ENCODE measurements at regions not wholly inside any gene's neighbourhood (a gene's known extent, or its start where the extent isn't known, plus 50 kb on each side); places are given as distances from the start of the nearest gene placed in this dataset.

GRCh38 chr3:163513149-163513657 lies 1565.1 kb downstream of the SI start:
- no TSS peak for BruUV-seq (replicated peaks)
- H3K4me2 ChIP-seq (ENCODE audit: insufficient read depth, low read length) = no peak overlapping the region
- no peaks in the 10 kb centered on the region for H3K9me1 ChIP-seq (replicated peaks; ENCODE audit: control insufficient read depth, extremely low read depth, insufficient read depth, low read length)
- ChIA-PET POLR2A (no interaction called here), CTCF (no interaction called here)
- H3K4me1 ChIP-seq (ENCODE audit: control insufficient read depth, extremely low read depth, insufficient read depth, low read length) = no peaks in the 10 kb centered on the region
- no peaks in the 10 kb centered on the region for H3K36me3 ChIP-seq (ENCODE audit: control insufficient read depth in 2 of 2, extremely low read depth in 1 of 2, insufficient read depth in 2 of 2, low read length in 2 of 2)
- H3K79me2 ChIP-seq (ENCODE audit: control insufficient read depth, insufficient read depth, low read length) = no peaks in the 10 kb centered on the region
- H2AFZ ChIP-seq (ENCODE audit: low read depth, low read length) = no peak overlapping the region
- no peak overlapping the region for H3K9ac ChIP-seq (replicated peaks; ENCODE audit: extremely low read depth, insufficient read depth, low read length)
- dilution Hi-C loops (cut with MboI; ENCODE audit: extremely low pct_ligation_motif_present, low sequenced_read_pairs) = no loop called here
- no peaks in the 10 kb centered on the region for H4K20me1 ChIP-seq (replicated peaks; ENCODE audit: control insufficient read depth, extremely low read depth, insufficient read depth, low read length)
- FAIRE-seq = no peak
- no peaks in the 10 kb centered on the region for H3K27me3 ChIP-seq (ENCODE audit: control insufficient read depth in 2 of 2, insufficient read depth in 2 of 2, low read length in 2 of 2)
- H3K4me3 ChIP-seq (replicated peaks in 1 of 3; ENCODE audit: insufficient read depth in 1 of 3, low read depth in 1 of 3, low read length in 3 of 3) = no peak overlapping the region
- intact Hi-C loops (cut with micrococcal nuclease) = no loop called here
- no peak for DNase-seq (ENCODE audit: low read depth, low spot score)
- TF ChIP-seq GATA2 (IDR thresholded peaks at IDR 0.05; ENCODE audit: insufficient read depth, insufficient read length, low read depth, low read length) = no peak
- peaks cover 5% of the 10 kb centered on the region for H3K9me3 ChIP-seq (replicated peaks; ENCODE audit: control insufficient read depth, insufficient read depth, low read length)
- H3K27ac ChIP-seq (ENCODE audit: insufficient read depth, low read depth, low read length) = no peak overlapping the region

- Histone ChIP-seq H3K36me3 (ENCODE audit: control insufficient read depth in 2 of 2, extremely low read depth in 1 of 2, insufficient read depth in 2 of 2, low read length in 2 of 2) (no peaks in the 10 kb centered on the region), H4K20me1 (replicated peaks; ENCODE audit: control insufficient read depth, extremely low read depth, insufficient read depth, low read length) (no peaks in the 10 kb centered on the region), H3K9me1 (replicated peaks; ENCODE audit: control insufficient read depth, extremely low read depth, insufficient read depth, low read length) (no peaks in the 10 kb centered on the region), H3K9me3 (replicated peaks; ENCODE audit: control insufficient read depth, insufficient read depth, low read length) (peaks cover under 1% of the 10 kb centered on the region), H3K27ac (ENCODE audit: insufficient read depth, low read depth, low read length) (no peak overlapping the region), H3K4me2 (ENCODE audit: insufficient read depth, low read length) (no peak overlapping the region), H3K9ac (replicated peaks; ENCODE audit: extremely low read depth, insufficient read depth, low read length) (no peak overlapping the region), H3K79me2 (ENCODE audit: control insufficient read depth, insufficient read depth, low read length) (no peaks in the 10 kb centered on the region), H3K4me1 (ENCODE audit: control insufficient read depth, extremely low read depth, insufficient read depth, low read length) (no peaks in the 10 kb centered on the region), H2AFZ (ENCODE audit: low read depth, low read length) (no peak overlapping the region), H3K4me3 (replicated peaks in 1 of 3; ENCODE audit: insufficient read depth in 1 of 3, low read depth in 1 of 3, low read length in 3 of 3) (no peak overlapping the region), H3K27me3 (ENCODE audit: control insufficient read depth in 2 of 2, insufficient read depth in 2 of 2, low read length in 2 of 2) (no peaks in the 10 kb centered on the region)
- dilution Hi-C loops (cut with MboI; ENCODE audit: extremely low pct_ligation_motif_present, low sequenced_read_pairs) = no loop called here
- POLR2A ChIA-PET = no interaction called here
- no peak for FAIRE-seq
- BruUV-seq (replicated peaks) = no TSS peak
- intact Hi-C loops (cut with micrococcal nuclease) = no loop called here
- no peak for DNase-seq (ENCODE audit: low read depth, low spot score)
- TF ChIP-seq CTCF (IDR thresholded peaks at IDR 0.05; ENCODE audit: extremely low read depth in 1 of 2, insufficient read depth in 1 of 2, low read depth in 1 of 2, low read length in 2 of 2) = no peak
- CTCF ChIA-PET = no interaction called here
Measured at GRCh38 chr3:163508206-163508605, 1570.1 kb downstream of the SI start.

Measured in endothelial cell of umbilical vein (primary cell).